HepG2 (cell line): ENCODE measurements at regions not wholly inside any gene's neighbourhood (a gene's known extent, or its start where the extent isn't known, plus 50 kb on each side); places are given as distances from the start of the nearest gene placed in this dataset.

Experiments used
- ATAC-seq: fragments of 200-7000 bp; cut with Tn5 transposase; 3 replicates; pipeline ENCODE4 v1.9.1; 2020; ENCODE audit warnings: mild to moderate bottlenecking, moderate library complexity
- BruUV-seq: library from RNA; stranded (reverse); fragments of 400-500 nt; replicated peaks from 2 replicates; lab custom pipeline; 2021; lab: Mats Ljungman, UMichigan
- CTCF ChIA-PET: fragments of 300-600 bp; formaldehyde crosslinking; extraction: SDS; loops from one replicate; lab custom pipeline; 2021; ENCODE audit warnings: low total read pairs, inconsistent platforms, low intra/inter-chr PET ratio; lab: Yijun Ruan, JAX
- POLR2A ChIA-PET: fragments of 350-600 bp; sonication (Branson Sonifier 250); formaldehyde crosslinking; loops from one replicate; lab custom pipeline; 2020; ENCODE audit warnings: antibody characterized with exemption, inconsistent platforms; lab: Yijun Ruan, JAX
- DNase-seq: peaks from one replicate; pipeline ENCODE4 v3.0.0-alpha.2; 2015; ENCODE audit warnings: low spot score
- FAIRE-seq: peaks from 3 replicates; lab custom pipeline; 2011; peaks lifted over from hg19 to GRCh38; lab: Jason Lieb, UNC
- H2AFZ ChIP-seq: one replicate; pipeline ENCODE4 v1.6.1; 2011; ENCODE audit warnings: low read length, inconsistent platforms
- H3K27ac ChIP-seq: fragments of 300-600 bp; 3 replicates; pipeline ENCODE4 v1.8.0; 2011; ENCODE audit warnings: mixed run types, mild to moderate bottlenecking, mixed read lengths, low read length, inconsistent platforms; ENCODE audit not compliant: insufficient read depth; ENCODE audit errors: extremely low read length
- H3K27me3 ChIP-seq, 2 experiments: fragments of 200-600 bp in 1 of 2; 2 replicates in 1 of 2; 3 replicates in 1 of 2; pipeline versions ENCODE4 v1.6.0 to v1.8.0; 2011; ENCODE audit warnings: low read length in 2 of 2, mild to moderate bottlenecking in 2 of 2, moderate library complexity in 2 of 2, inconsistent platforms in 1 of 2; ENCODE audit not compliant: insufficient read depth in 2 of 2, control insufficient read depth in 1 of 2
- H3K36me3 ChIP-seq, 2 experiments: fragments of 200-600 bp in 1 of 2; replicated peaks in 1 of 2; 2 replicates in 1 of 2; 3 replicates in 1 of 2; pipeline versions ENCODE4 v1.5.1 to v1.8.0; 2011; ENCODE audit warnings: low read length in 2 of 2, inconsistent platforms in 1 of 2; ENCODE audit not compliant: insufficient read depth in 2 of 2, control insufficient read depth in 1 of 2
- H3K4me1 ChIP-seq: 2 replicates; pipeline ENCODE4 v1.5.1; 2012; ENCODE audit warnings: low read length, inconsistent platforms; ENCODE audit not compliant: insufficient read depth
- H3K4me2 ChIP-seq: 2 replicates; pipeline ENCODE4 v1.6.0; 2011; ENCODE audit warnings: low read depth, low read length, inconsistent platforms
- H3K4me3 ChIP-seq, 3 experiments: fragments of 200-600 bp in 1 of 3; sonication (generic), shearing (Covaris generic) in 1 of 3; replicated peaks in 1 of 3; 2 replicates each; pipeline ENCODE4 v1.5.1; 2011 to 2016; ENCODE audit warnings: low read length in 3 of 3, inconsistent platforms in 2 of 3, low read depth in 2 of 3, mild to moderate bottlenecking in 2 of 3, control low read depth in 1 of 3, mixed read lengths in 1 of 3; ENCODE audit not compliant: insufficient read depth in 1 of 3
- H3K79me2 ChIP-seq: one replicate; pipeline ENCODE4 v1.6.1; 2011; ENCODE audit warnings: low read length, inconsistent platforms; ENCODE audit not compliant: insufficient read depth
- H3K9ac ChIP-seq: 2 replicates; pipeline ENCODE4 v1.6.0; 2011; ENCODE audit warnings: mild to moderate bottlenecking, low read depth, low read length, inconsistent platforms; ENCODE audit not compliant: insufficient read depth
- H3K9me3 ChIP-seq: 2 replicates; pipeline ENCODE4 v1.5.1; 2012; ENCODE audit warnings: mild to moderate bottlenecking, low read length
- H4K20me1 ChIP-seq: 2 replicates; pipeline ENCODE4 v1.6.0; 2011; ENCODE audit warnings: inconsistent platforms, mild to moderate bottlenecking, low read length, moderate library complexity; ENCODE audit not compliant: insufficient read depth
- AGO1 ChIP-seq: fragments of 200-400 bp; formaldehyde crosslinking; IDR thresholded peaks from 2 replicates; pipeline ENCODE4 v1.6.1; 2017; ENCODE audit warnings: mild to moderate bottlenecking, low read depth, low read length, moderate library complexity; ENCODE audit not compliant: poor library complexity, severe bottlenecking
- ATF4 ChIP-seq, 2 experiments: fragments of 450-650 bp in 1 of 2; sonication (generic) in 1 of 2; formaldehyde crosslinking; IDR thresholded peaks; 2 replicates each; pipeline versions ENCODE4 v1.5.0 to v1.8.0; 2020 to 2022; ENCODE audit warnings: mild to moderate bottlenecking in 1 of 2, missing genetic modification reagents in 1 of 2
- FIP1L1 ChIP-seq: fragments of 200-400 bp; formaldehyde crosslinking; IDR thresholded peaks from 2 replicates; pipeline ENCODE4 v1.6.1; 2018; ENCODE audit warnings: low read depth, mild to moderate bottlenecking, low read length, moderate library complexity, borderline replicate concordance; ENCODE audit not compliant: insufficient read depth
- MAFK ChIP-seq, 2 experiments: IDR thresholded peaks in 1 of 2; conservative IDR thresholded peaks in 1 of 2; 2 replicates each; pipeline ENCODE4 v1.6.1; 2011; ENCODE audit warnings: improper control_type of control experiment in 2 of 2, low read length in 2 of 2
- NCOA5 ChIP-seq: sonication (generic); formaldehyde crosslinking; IDR thresholded peaks from 2 replicates; pipeline ENCODE4 v1.4.0; 2020; ENCODE audit warnings: missing genetic modification reagents
- POGK ChIP-seq: sonication (generic); formaldehyde crosslinking; conservative IDR thresholded peaks from 2 replicates; pipeline ENCODE4 v1.8.0; 2022; ENCODE audit warnings: mild to moderate bottlenecking, moderate library complexity, missing genetic modification reagents
- TCF12 ChIP-seq, 2 experiments: fragments of 450-650 bp in 1 of 2; sonication (generic) in 1 of 2; formaldehyde crosslinking in 1 of 2; IDR thresholded peaks; 2 replicates each; pipeline versions ENCODE4 v1.6.1 to v1.8.0; 2017 to 2022; ENCODE audit warnings: antibody characterized with exemption in 1 of 2, mild to moderate bottlenecking in 1 of 2, missing genetic modification reagents in 1 of 2, moderate library complexity in 1 of 2
- ZFP62 ChIP-seq: sonication (generic); formaldehyde crosslinking; IDR thresholded peaks from 2 replicates; pipeline ENCODE4 v1.4.0; 2020; ENCODE audit warnings: missing genetic modification reagents
- WGBS: methylation state at CpG from one replicate; pipeline ENCODE4 v1.1.6; 2017; ENCODE audit warnings: low lambda C conversion rate; 5-methylcytosine and 5-hydroxymethylcytosine counted together
- in situ Hi-C: cut with HindIII; loops from 2 replicates; pipeline ENCODE4 v1.10.0; 2017; ENCODE audit warnings: low pct_unique_long_range_greater_than_20kb; ENCODE audit not compliant: extremely low pct_ligation_motif_present
- intact Hi-C: fragments of 100-400 bp; cut with micrococcal nuclease; formaldehyde crosslinking; loops from one replicate; pipeline ENCODE4 v1.10.0; 2022; ENCODE audit not compliant: unreplicated experiment
- TF ChIP-seq, protein P1 (sequence below): sonication (generic); formaldehyde crosslinking; IDR thresholded peaks from 2 replicates; pipeline ENCODE4 v1.4.0; 2020; ENCODE audit warnings: missing genetic modification reagents; ENCODE audit errors: not compliant biosample characterization
- TF ChIP-seq, protein P2 (sequence below): sonication (generic); formaldehyde crosslinking; conservative IDR thresholded peaks from 2 replicates; pipeline ENCODE4 v1.4.0; 2020; ENCODE audit warnings: mild to moderate bottlenecking, missing genetic modification reagents, moderate library complexity
- TF ChIP-seq, protein P3 (sequence below): sonication (generic); formaldehyde crosslinking; IDR thresholded peaks from 2 replicates; pipeline ENCODE4 v1.4.0; 2020; ENCODE audit warnings: missing genetic modification reagents

DNA sequence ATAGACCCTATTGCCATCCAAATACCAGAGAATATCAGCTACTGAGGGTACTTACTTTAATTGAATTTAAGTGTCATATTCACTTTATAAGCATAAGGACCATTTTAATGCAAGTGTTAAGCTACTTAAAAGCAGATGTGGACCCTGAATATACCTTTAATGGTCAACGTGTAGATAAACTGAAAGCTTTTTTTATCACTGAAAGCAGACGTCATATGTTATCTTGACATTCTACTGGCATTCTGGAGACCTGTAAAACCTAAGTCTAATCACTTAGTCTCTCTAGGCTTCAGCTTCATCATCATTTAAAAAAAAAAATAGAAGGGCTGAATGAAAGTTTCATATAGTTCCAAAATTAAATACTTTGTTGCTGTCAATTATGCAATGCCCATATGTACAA lies 116.5 kb downstream of the ELAPOR2 start:
- Histone ChIP-seq H3K4me1 (0 out of 2 replicates have a peak, but pooled peaks cover 1% of the 10 kb centered on the region), H3K27ac (no peak overlapping the region), H3K4me3 (no peak overlapping the region), H3K36me3 (no peaks in the 10 kb centered on the region), H3K79me2 (no peaks in the 10 kb centered on the region), H4K20me1 (no peaks in the 10 kb centered on the region; the same call in 1 of the 2 replicates), H3K27me3 (no peaks in the 10 kb centered on the region), H3K9me3 (no peaks in the 10 kb centered on the region), H2AFZ (no peak overlapping the region), H3K4me2 (no peak overlapping the region), H3K9ac (no peak overlapping the region)
- in situ Hi-C loops: loop anchor here (5.0 to 25.0 kb wide), 2 partner anchors 209 to 469 kb away; partner anchors contain the start of gene DMTF1
- ATAC-seq (no peak), FAIRE-seq (no peak), DNase-seq (no peak)
- BruUV-seq: no TSS peak
- WGBS: 46% methylated on average over 2 of the region's 2 CpGs
- POLR2A ChIA-PET: interaction anchor here (1.0 kb wide), 1 partner anchor 209 kb away, joined by 3 read pairs; the partner anchor contains the start of gene DMTF1
- intact Hi-C loops: loop anchor here (5.0 kb wide), 3 partner anchors 109 to 294 kb away; partner anchors contain the start of gene DMTF1
- CTCF ChIA-PET: interaction anchor here (1.5 kb wide), 1 partner anchor 206 kb away, joined by 3 read pairs; no protein-coding TSS in a partner anchor
- TF ChIP-seq AGO1 (no peak), ATF4 (CRISPR knock-in tag; IDR thresholded peaks at IDR 0.05) (no peak), ZFP62 (CRISPR knock-in tag) (no peak), POGK (CRISPR knock-in tag) (no peak), NCOA5 (CRISPR knock-in tag) (no peak), TCF12 (IDR thresholded peaks at IDR 0.05) (no peak), TCF12 (CRISPR knock-in tag; IDR thresholded peaks at IDR 0.05) (no peak), FIP1L1 (no peak), MAFK (conservative IDR thresholded peaks at IDR 0.05 in 1 of 2, IDR thresholded peaks at IDR 0.05 in 1 of 2; ENCODE audit: low read length in 2 of 2) (no peak)
- TF ChIP-seq, protein P1, sequence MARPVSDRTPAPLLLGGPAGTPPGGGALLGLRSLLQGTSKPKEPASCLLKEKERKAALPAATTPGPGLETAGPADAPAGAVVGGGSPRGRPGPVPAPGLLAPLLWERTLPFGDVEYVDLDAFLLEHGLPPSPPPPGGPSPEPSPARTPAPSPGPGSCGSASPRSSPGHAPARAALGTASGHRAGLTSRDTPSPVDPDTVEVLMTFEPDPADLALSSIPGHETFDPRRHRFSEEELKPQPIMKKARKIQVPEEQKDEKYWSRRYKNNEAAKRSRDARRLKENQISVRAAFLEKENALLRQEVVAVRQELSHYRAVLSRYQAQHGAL (CRISPR knock-in tag): no peak
- TF ChIP-seq, protein P2, sequence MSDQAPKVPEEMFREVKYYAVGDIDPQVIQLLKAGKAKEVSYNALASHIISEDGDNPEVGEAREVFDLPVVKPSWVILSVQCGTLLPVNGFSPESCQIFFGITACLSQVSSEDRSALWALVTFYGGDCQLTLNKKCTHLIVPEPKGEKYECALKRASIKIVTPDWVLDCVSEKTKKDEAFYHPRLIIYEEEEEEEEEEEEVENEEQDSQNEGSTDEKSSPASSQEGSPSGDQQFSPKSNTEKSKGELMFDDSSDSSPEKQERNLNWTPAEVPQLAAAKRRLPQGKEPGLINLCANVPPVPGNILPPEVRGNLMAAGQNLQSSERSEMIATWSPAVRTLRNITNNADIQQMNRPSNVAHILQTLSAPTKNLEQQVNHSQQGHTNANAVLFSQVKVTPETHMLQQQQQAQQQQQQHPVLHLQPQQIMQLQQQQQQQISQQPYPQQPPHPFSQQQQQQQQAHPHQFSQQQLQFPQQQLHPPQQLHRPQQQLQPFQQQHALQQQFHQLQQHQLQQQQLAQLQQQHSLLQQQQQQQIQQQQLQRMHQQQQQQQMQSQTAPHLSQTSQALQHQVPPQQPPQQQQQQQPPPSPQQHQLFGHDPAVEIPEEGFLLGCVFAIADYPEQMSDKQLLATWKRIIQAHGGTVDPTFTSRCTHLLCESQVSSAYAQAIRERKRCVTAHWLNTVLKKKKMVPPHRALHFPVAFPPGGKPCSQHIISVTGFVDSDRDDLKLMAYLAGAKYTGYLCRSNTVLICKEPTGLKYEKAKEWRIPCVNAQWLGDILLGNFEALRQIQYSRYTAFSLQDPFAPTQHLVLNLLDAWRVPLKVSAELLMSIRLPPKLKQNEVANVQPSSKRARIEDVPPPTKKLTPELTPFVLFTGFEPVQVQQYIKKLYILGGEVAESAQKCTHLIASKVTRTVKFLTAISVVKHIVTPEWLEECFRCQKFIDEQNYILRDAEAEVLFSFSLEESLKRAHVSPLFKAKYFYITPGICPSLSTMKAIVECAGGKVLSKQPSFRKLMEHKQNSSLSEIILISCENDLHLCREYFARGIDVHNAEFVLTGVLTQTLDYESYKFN (CRISPR knock-in tag): no peak
- TF ChIP-seq, protein P3, sequence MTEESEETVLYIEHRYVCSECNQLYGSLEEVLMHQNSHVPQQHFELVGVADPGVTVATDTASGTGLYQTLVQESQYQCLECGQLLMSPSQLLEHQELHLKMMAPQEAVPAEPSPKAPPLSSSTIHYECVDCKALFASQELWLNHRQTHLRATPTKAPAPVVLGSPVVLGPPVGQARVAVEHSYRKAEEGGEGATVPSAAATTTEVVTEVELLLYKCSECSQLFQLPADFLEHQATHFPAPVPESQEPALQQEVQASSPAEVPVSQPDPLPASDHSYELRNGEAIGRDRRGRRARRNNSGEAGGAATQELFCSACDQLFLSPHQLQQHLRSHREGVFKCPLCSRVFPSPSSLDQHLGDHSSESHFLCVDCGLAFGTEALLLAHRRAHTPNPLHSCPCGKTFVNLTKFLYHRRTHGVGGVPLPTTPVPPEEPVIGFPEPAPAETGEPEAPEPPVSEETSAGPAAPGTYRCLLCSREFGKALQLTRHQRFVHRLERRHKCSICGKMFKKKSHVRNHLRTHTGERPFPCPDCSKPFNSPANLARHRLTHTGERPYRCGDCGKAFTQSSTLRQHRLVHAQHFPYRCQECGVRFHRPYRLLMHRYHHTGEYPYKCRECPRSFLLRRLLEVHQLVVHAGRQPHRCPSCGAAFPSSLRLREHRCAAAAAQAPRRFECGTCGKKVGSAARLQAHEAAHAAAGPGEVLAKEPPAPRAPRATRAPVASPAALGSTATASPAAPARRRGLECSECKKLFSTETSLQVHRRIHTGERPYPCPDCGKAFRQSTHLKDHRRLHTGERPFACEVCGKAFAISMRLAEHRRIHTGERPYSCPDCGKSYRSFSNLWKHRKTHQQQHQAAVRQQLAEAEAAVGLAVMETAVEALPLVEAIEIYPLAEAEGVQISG (CRISPR knock-in tag): no peak
